Mesenchymal stem cell (in vitro differentiated cells and primary cell): ENCODE measurements at regions not wholly inside any gene's neighbourhood (a gene's known extent, or its start where the extent isn't known, plus 50 kb on each side); places are given as distances from the start of the nearest gene placed in this dataset.

ENCODE experiments used
- DNase-seq: peaks from one replicate; pipeline ENCODE4 v3.0.0-alpha.2; 2013
- H2AFZ ChIP-seq: one replicate; pipeline ENCODE4 v1.6.1; 2013; ENCODE audit warnings: low read depth, mild to moderate bottlenecking, control low read depth, inconsistent platforms, low read length, moderate library complexity
- H2AK5ac ChIP-seq: 2 replicates; pipeline ENCODE4 v1.6.1; 2013; ENCODE audit warnings: low read length, moderate library complexity, mild to moderate bottlenecking, inconsistent platforms; ENCODE audit not compliant: severe bottlenecking
- H2BK120ac ChIP-seq: one replicate; pipeline ENCODE4 v1.6.1; 2013; ENCODE audit warnings: low read depth, mild to moderate bottlenecking, inconsistent platforms, low read length, moderate library complexity
- H2BK12ac ChIP-seq, 2 experiments: one replicate each; pipeline ENCODE4 v1.6.1; 2013; ENCODE audit warnings: inconsistent platforms in 2 of 2, low read length in 2 of 2, mild to moderate bottlenecking in 2 of 2, moderate library complexity in 2 of 2, control low read depth in 1 of 2
- H2BK15ac ChIP-seq: one replicate; pipeline ENCODE4 v1.6.1; 2013; ENCODE audit warnings: mild to moderate bottlenecking, low read depth, inconsistent platforms; ENCODE audit not compliant: poor library complexity, severe bottlenecking
- H2BK5ac ChIP-seq: 2 replicates; pipeline ENCODE4 v1.6.1; 2013; ENCODE audit warnings: low read depth, mild to moderate bottlenecking, low read length, control low read depth, inconsistent platforms; ENCODE audit not compliant: poor library complexity, severe bottlenecking
- H3K14ac ChIP-seq, 2 experiments: one replicate each; pipeline ENCODE4 v1.6.1; 2013; ENCODE audit warnings: inconsistent platforms in 2 of 2, low read length in 2 of 2, control low read depth in 1 of 2, mild to moderate bottlenecking in 1 of 2, moderate library complexity in 1 of 2
- H3K18ac ChIP-seq, 2 experiments: one replicate each; pipeline ENCODE4 v1.6.1; 2013; ENCODE audit warnings: inconsistent platforms in 2 of 2, low read length in 2 of 2, control low read depth in 1 of 2, low read depth in 1 of 2, mild to moderate bottlenecking in 1 of 2
- H3K23ac ChIP-seq, 2 experiments: one replicate each; pipeline ENCODE4 v1.6.1; 2013; ENCODE audit warnings: inconsistent platforms in 2 of 2, low read length in 2 of 2, mild to moderate bottlenecking in 2 of 2, moderate library complexity in 2 of 2, control low read depth in 1 of 2
- H3K27ac ChIP-seq: 2 replicates; pipeline ENCODE4 v1.5.1; 2013; ENCODE audit warnings: mild to moderate bottlenecking, moderate library complexity, low read length, control low read depth, inconsistent platforms; ENCODE audit not compliant: poor library complexity, severe bottlenecking
- H3K27me3 ChIP-seq, 2 experiments: 2 replicates each; pipeline versions ENCODE4 v1.6.1 to v1.7.0; 2013; ENCODE audit warnings: low read length in 2 of 2, mild to moderate bottlenecking in 2 of 2, moderate library complexity in 2 of 2, control low read depth in 1 of 2, inconsistent platforms in 1 of 2; ENCODE audit not compliant: control insufficient read depth in 1 of 2, insufficient read depth in 1 of 2
- H3K36me3 ChIP-seq, 2 experiments: 2 replicates each; pipeline versions ENCODE4 v1.6.1 to v1.7.0; 2013; ENCODE audit warnings: low read length in 2 of 2, control low read depth in 1 of 2, inconsistent platforms in 1 of 2, low read depth in 1 of 2, mild to moderate bottlenecking in 1 of 2; ENCODE audit not compliant: insufficient read depth in 2 of 2, control insufficient read depth in 1 of 2
- H3K4ac ChIP-seq, 2 experiments: one replicate each; pipeline ENCODE4 v1.6.1; 2013; ENCODE audit warnings: inconsistent platforms in 2 of 2, low read length in 2 of 2, mild to moderate bottlenecking in 2 of 2, moderate library complexity in 2 of 2, control low read depth in 1 of 2, low read depth in 1 of 2
- H3K4me1 ChIP-seq: 2 replicates; pipeline ENCODE4 v1.6.1; 2013; ENCODE audit warnings: low read depth, low read length, control low read depth; ENCODE audit not compliant: control insufficient read depth, insufficient read depth
- H3K4me2 ChIP-seq: 2 replicates; pipeline ENCODE4 v1.6.1; 2013; ENCODE audit warnings: low read length, mild to moderate bottlenecking, inconsistent platforms; ENCODE audit not compliant: poor library complexity, severe bottlenecking
- H3K4me3 ChIP-seq, 2 experiments: 2 replicates each; pipeline versions ENCODE4 v1.5.1 to v1.7.0; 2013; ENCODE audit warnings: low read length in 2 of 2, mild to moderate bottlenecking in 2 of 2, control low read depth in 1 of 2, low read depth in 1 of 2; ENCODE audit not compliant: insufficient read depth in 1 of 2
- H3K79me1 ChIP-seq: replicated peaks from 2 replicates; pipeline ENCODE4 v1.6.1; 2013; ENCODE audit warnings: mild to moderate bottlenecking, control low read depth, low read length, inconsistent platforms; ENCODE audit not compliant: poor library complexity, severe bottlenecking
- H3K9ac ChIP-seq: 2 replicates; pipeline ENCODE4 v1.7.0; 2013; ENCODE audit warnings: mild to moderate bottlenecking, low read length, moderate library complexity
- H3K9me3 ChIP-seq: 2 replicates; pipeline ENCODE4 v1.7.0; 2013; ENCODE audit warnings: mild to moderate bottlenecking, low read length; ENCODE audit not compliant: control insufficient read depth
- H4K8ac ChIP-seq: one replicate; pipeline ENCODE4 v1.6.1; 2013; ENCODE audit warnings: inconsistent platforms, mild to moderate bottlenecking, low read length, moderate library complexity
- H4K91ac ChIP-seq: one replicate; pipeline ENCODE4 v1.6.1; 2013; ENCODE audit warnings: mild to moderate bottlenecking, low read length, inconsistent platforms
- WGBS: methylation state at CpG from one replicate; pipeline ENCODE4 v1.1.7; 2013; ENCODE audit warnings: mixed read lengths; 5-methylcytosine and 5-hydroxymethylcytosine counted together

DNA sequence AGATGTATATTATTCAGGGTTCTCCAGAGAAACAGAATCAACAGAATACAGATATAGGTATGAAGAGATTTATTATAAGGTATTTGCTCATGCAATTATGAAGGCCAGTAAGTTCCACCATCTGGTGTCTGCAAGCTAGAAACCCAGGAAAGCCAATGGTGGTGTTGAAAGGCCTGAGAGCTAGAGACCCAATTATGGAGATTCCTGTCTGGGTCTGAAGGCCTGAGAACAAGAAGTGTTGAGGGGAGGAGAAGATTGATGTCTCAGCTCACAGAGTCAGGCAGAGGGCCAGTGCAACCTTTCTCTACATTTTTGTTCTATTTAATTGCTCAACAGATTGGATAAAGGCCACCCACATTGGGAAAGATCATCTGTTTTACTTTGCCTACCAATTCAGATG is 524.2 kb upstream of the CRIM1 start:
- Histone ChIP-seq H3K79me1 (no peaks in the 10 kb centered on the region), H3K9ac (no peak overlapping the region), H3K18ac (no peak overlapping the region), H3K4ac (no peak overlapping the region), H3K9me3 (no peaks in the 10 kb centered on the region), H2AK5ac (no peak overlapping the region), H3K4me1 (no peaks in the 10 kb centered on the region), H3K27me3 (no peaks in the 10 kb centered on the region), H4K91ac (no peak overlapping the region), H3K14ac (no peak overlapping the region), H2BK5ac (no peak overlapping the region), H3K4me2 (no peak overlapping the region), H3K23ac (no peak overlapping the region), H3K4me3 (no peak overlapping the region), H2AFZ (no peak overlapping the region), H4K8ac (no peak overlapping the region), H3K27ac (no peak overlapping the region), H2BK12ac (no peak overlapping the region), H2BK15ac (no peak overlapping the region), H3K36me3 (no peaks in the 10 kb centered on the region), H2BK120ac (no peak overlapping the region)
- no peak for DNase-seq

DNA sequence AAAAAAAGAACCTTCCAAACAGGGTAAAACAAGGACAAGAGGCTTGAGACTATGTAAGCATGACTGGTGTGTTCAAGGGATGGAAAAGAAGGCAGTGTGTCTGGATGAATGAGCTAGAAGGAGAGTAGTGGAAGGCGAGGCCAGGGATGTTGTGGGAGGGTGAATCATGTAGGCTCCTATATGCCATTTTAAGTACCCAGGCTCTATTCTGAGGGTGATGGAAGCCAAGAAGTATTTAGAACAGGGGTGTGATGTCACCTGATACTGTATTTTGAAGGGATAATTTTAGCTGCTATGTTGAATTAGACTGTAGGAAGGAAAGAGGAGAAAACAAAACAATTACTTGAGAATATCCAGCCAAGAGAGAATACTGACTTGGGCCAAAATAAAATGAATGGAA is 524.7 kb upstream of the CRIM1 start:
- Histone ChIP-seq H2AFZ (no peak overlapping the region), H3K4me1 (no peaks in the 10 kb centered on the region), H3K4me2 (no peak overlapping the region), H2BK15ac (no peak overlapping the region), H3K36me3 (no peaks in the 10 kb centered on the region), H2AK5ac (no peak overlapping the region), H3K18ac (no peak overlapping the region), H4K8ac (no peak overlapping the region), H3K23ac (no peak overlapping the region), H3K9me3 (no peaks in the 10 kb centered on the region), H3K27ac (no peak overlapping the region), H3K4me3 (no peak overlapping the region), H4K91ac (no peak overlapping the region), H3K4ac (no peak overlapping the region), H3K79me1 (no peaks in the 10 kb centered on the region), H3K27me3 (no peaks in the 10 kb centered on the region), H2BK12ac (no peak overlapping the region), H3K14ac (no peak overlapping the region), H3K9ac (no peak overlapping the region), H2BK5ac (no peak overlapping the region), H2BK120ac (no peak overlapping the region)
- WGBS = 97% methylated on average over 1 of the region's 1 CpG
- no peak for DNase-seq

DNA sequence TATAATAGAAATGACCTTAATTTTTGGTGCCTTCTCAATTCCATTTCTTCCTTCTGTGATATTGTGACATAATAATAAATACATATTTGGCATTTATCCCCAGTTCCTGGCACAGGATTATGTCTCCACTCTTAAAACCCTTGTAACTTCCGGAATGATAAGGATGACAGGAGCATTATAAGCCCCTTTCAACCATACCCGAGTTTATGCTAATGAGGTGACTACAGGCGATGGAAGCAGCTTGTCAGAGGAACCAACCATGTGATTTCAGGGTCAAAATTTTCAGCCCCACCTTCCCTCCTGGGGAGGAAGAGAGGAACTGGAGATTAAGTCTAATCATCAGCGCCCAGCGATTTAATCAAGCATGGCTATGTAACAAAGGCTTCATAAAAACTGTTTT is 528.5 kb upstream of the CRIM1 start:
- no peak overlapping the region for H2AFZ ChIP-seq
- no peak overlapping the region for H4K8ac ChIP-seq
- H4K91ac ChIP-seq = no peak overlapping the region
- H2BK120ac ChIP-seq = no peak overlapping the region
- no peak overlapping the region for H2BK15ac ChIP-seq
- no peak overlapping the region for H2AK5ac ChIP-seq
- H3K9me3 ChIP-seq = no peaks in the 10 kb centered on the region
- H3K36me3 ChIP-seq = no peaks in the 10 kb centered on the region
- no peak overlapping the region for H3K18ac ChIP-seq
- H3K79me1 ChIP-seq = no peaks in the 10 kb centered on the region
- no peak overlapping the region for H3K4me2 ChIP-seq
- no peak overlapping the region for H3K4ac ChIP-seq
- H3K9ac ChIP-seq = no peak overlapping the region
- H3K14ac ChIP-seq = no peak overlapping the region
- no peak overlapping the region for H3K4me3 ChIP-seq
- no peak for DNase-seq
- H3K27me3 ChIP-seq = no peaks in the 10 kb centered on the region
- no peaks in the 10 kb centered on the region for H3K4me1 ChIP-seq
- no peak overlapping the region for H2BK5ac ChIP-seq
- no peak overlapping the region for H2BK12ac ChIP-seq
- WGBS = 93% methylated on average over 5 of the region's 5 CpGs
- no peak overlapping the region for H3K27ac ChIP-seq
- no peak overlapping the region for H3K23ac ChIP-seq

- no peak overlapping the region for H3K9ac ChIP-seq
- no peaks in the 10 kb centered on the region for H3K79me1 ChIP-seq
- H2BK5ac ChIP-seq = no peak overlapping the region
- no peak overlapping the region for H3K18ac ChIP-seq
- no peak overlapping the region for H2AFZ ChIP-seq
- H3K27ac ChIP-seq = no peak overlapping the region
- no peak overlapping the region for H2BK12ac ChIP-seq
- H3K27me3 ChIP-seq = no peaks in the 10 kb centered on the region
- 43% methylated on average over 2 of the region's 3 CpGs for WGBS
- H4K91ac ChIP-seq = no peak overlapping the region
- H3K4me3 ChIP-seq = no peak overlapping the region
- H4K8ac ChIP-seq = no peak overlapping the region
- DNase-seq = no peak
- no peaks in the 10 kb centered on the region for H3K9me3 ChIP-seq
- no peak overlapping the region for H2BK15ac ChIP-seq
- H3K14ac ChIP-seq = no peak overlapping the region
- no peaks in the 10 kb centered on the region for H3K4me1 ChIP-seq
- H3K36me3 ChIP-seq = no peaks in the 10 kb centered on the region
- no peak overlapping the region for H3K4me2 ChIP-seq
- H2BK120ac ChIP-seq = no peak overlapping the region
- H2AK5ac ChIP-seq = no peak overlapping the region
- no peak overlapping the region for H3K4ac ChIP-seq
- H3K23ac ChIP-seq = no peak overlapping the region
These were observed 532.9 kb upstream of the CRIM1 start for GRCh38 chr2:35822716-35823115.
